Hepatocyte (in vitro differentiated cells): ENCODE measurements at regions not wholly inside any gene's neighbourhood (a gene's known extent, or its start where the extent isn't known, plus 50 kb on each side); places are given as distances from the start of the nearest gene placed in this dataset.

ENCODE experiments used
- DNase-seq: peaks from one replicate; pipeline ENCODE4 v3.0.0-alpha.2; 2016; ENCODE audit warnings: low spot score
- H2AFZ ChIP-seq: fragments of 200-600 bp; sonication (generic); 2 replicates; pipeline ENCODE4 v1.6.0; 2016; ENCODE audit warnings: antibody characterized with exemption, mild to moderate bottlenecking
- H3K27ac ChIP-seq: fragments of 200-600 bp; sonication (generic); 2 replicates; pipeline ENCODE4 v1.5.1; 2016; ENCODE audit warnings: mild to moderate bottlenecking
- H3K27me3 ChIP-seq: fragments of 200-600 bp; sonication (generic); 2 replicates; pipeline ENCODE4 v1.6.1; 2016
- H3K36me3 ChIP-seq: fragments of 200-600 bp; sonication (generic); replicated peaks from 2 replicates; pipeline ENCODE4 v1.5.1; 2016; ENCODE audit warnings: low read depth; ENCODE audit not compliant: insufficient read depth
- H3K4me1 ChIP-seq: fragments of 200-600 bp; sonication (generic); 2 replicates; pipeline ENCODE4 v1.5.1; 2016; ENCODE audit warnings: mild to moderate bottlenecking, moderate library complexity; ENCODE audit not compliant: insufficient read depth
- H3K4me2 ChIP-seq: fragments of 200-600 bp; sonication (generic); 2 replicates; pipeline ENCODE4 v1.6.0; 2016
- H3K4me3 ChIP-seq: fragments of 200-600 bp; sonication (generic); 2 replicates; pipeline ENCODE4 v1.5.1; 2016; ENCODE audit warnings: mild to moderate bottlenecking
- H3K79me2 ChIP-seq: fragments of 200-600 bp; sonication (generic); 2 replicates; pipeline ENCODE4 v1.6.0; 2017; ENCODE audit warnings: mild to moderate bottlenecking
- H3K9me2 ChIP-seq: fragments of 200-600 bp; sonication (generic); replicated peaks from 2 replicates; pipeline ENCODE4 v1.6.0; 2017; ENCODE audit warnings: mild to moderate bottlenecking; ENCODE audit not compliant: insufficient read depth
- H3K9me3 ChIP-seq: fragments of 200-600 bp; sonication (generic); 2 replicates; pipeline ENCODE4 v1.5.1; 2016; ENCODE audit warnings: low read depth, mild to moderate bottlenecking
- H4K20me1 ChIP-seq: fragments of 200-600 bp; sonication (generic); 2 replicates; pipeline ENCODE4 v1.6.0; 2016; ENCODE audit warnings: mild to moderate bottlenecking; ENCODE audit not compliant: insufficient read depth, poor library complexity, severe bottlenecking
- EZH2 ChIP-seq: fragments of 200-600 bp; sonication (generic); IDR thresholded peaks from 2 replicates; pipeline ENCODE4 v1.6.1; 2016; ENCODE audit warnings: antibody characterized with exemption, mild to moderate bottlenecking, borderline replicate concordance
- EZH2phosphoT487 ChIP-seq: fragments of 200-600 bp; sonication (generic); IDR thresholded peaks from one replicate; pipeline ENCODE4 v1.6.1; 2018; ENCODE audit warnings: antibody characterized with exemption, mild to moderate bottlenecking, low read depth, moderate library complexity; ENCODE audit not compliant: unreplicated experiment, severe bottlenecking
- WGBS: methylation state at CpG from one replicate; pipeline ENCODE4 v1.1.6; 2016; ENCODE audit warnings: low lambda C conversion rate; ENCODE audit errors: missing lambda C conversion rate; 5-methylcytosine and 5-hydroxymethylcytosine counted together
- TF ChIP-seq, protein P1 (sequence below): fragments of 200-600 bp; sonication (generic); IDR thresholded peaks from 2 replicates; pipeline ENCODE4 v1.5.1; 2016; ENCODE audit warnings: antibody characterized with exemption, mild to moderate bottlenecking; ENCODE audit not compliant: poor library complexity

DNA sequence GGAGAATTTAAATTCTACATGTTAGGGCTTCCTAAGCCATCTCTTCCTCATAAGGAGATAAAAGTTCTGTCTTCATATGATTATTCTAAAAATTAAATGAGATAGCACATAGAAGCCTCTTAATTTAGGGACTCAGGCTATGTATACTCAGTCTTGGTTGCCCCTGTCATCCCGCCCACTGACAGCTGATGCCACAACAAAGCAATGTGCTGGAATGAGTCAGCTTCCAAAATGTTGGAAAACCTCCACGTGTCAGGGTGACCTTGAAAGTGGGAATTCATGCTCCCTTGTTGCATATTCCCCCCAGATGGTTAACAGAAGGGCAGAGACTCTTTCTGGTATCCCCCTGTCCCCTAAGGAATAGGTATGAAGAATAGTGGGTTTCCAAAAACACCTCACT is 238.0 kb upstream of the DDHD1 start:
- WGBS, result 89% methylated on average over 2 of the region's 2 CpGs
- no peak for DNase-seq
- no peak for TF ChIP-seq EZH2
- TF ChIP-seq, protein P1, sequence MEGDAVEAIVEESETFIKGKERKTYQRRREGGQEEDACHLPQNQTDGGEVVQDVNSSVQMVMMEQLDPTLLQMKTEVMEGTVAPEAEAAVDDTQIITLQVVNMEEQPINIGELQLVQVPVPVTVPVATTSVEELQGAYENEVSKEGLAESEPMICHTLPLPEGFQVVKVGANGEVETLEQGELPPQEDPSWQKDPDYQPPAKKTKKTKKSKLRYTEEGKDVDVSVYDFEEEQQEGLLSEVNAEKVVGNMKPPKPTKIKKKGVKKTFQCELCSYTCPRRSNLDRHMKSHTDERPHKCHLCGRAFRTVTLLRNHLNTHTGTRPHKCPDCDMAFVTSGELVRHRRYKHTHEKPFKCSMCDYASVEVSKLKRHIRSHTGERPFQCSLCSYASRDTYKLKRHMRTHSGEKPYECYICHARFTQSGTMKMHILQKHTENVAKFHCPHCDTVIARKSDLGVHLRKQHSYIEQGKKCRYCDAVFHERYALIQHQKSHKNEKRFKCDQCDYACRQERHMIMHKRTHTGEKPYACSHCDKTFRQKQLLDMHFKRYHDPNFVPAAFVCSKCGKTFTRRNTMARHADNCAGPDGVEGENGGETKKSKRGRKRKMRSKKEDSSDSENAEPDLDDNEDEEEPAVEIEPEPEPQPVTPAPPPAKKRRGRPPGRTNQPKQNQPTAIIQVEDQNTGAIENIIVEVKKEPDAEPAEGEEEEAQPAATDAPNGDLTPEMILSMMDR, result no peak
- TF ChIP-seq EZH2phosphoT487, result no peak
- Histone ChIP-seq H3K36me3 (no peaks in the 10 kb centered on the region), H3K27ac (no peak overlapping the region), H3K9me3 (no peaks in the 10 kb centered on the region), H4K20me1 (no peaks in the 10 kb centered on the region), H3K79me2 (no peaks in the 10 kb centered on the region), H3K27me3 (no peaks in the 10 kb centered on the region), H3K4me1 (no peaks in the 10 kb centered on the region), H2AFZ (no peak overlapping the region), H3K9me2 (no peaks in the 10 kb centered on the region), H3K4me3 (no peak overlapping the region), H3K4me2 (no peak overlapping the region)

DNA sequence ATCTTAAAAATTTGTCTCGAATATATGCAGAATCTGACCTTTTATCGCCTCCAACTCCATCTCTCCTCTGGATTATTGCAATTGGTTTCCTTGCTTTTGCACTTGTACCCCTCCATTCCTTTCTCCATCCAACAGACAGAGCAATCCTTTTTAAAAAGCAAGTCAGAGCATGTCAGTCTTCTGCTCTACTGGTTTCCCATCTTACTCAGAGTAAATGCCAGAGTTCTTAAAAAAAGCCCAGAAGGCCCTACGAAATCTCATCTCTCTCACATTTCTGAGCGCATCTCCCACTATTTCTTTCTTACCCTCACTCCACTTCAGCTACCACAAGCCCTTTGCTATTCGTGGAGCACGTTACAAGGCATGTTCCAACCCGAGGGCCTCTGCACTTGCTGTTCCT is 236.9 kb upstream of the DDHD1 start:
- DNase-seq, result no peak
- no peak overlapping the region for H3K4me2 ChIP-seq
- no peak overlapping the region for H3K27ac ChIP-seq
- H4K20me1 ChIP-seq, result no peaks in the 10 kb centered on the region
- no peaks in the 10 kb centered on the region for H3K9me3 ChIP-seq
- TF ChIP-seq EZH2, result no peak
- no peak overlapping the region for H3K4me3 ChIP-seq
- H2AFZ ChIP-seq, result no peak overlapping the region
- 90% methylated on average over 7 of the region's 7 CpGs for WGBS
- no peaks in the 10 kb centered on the region for H3K9me2 ChIP-seq
- H3K27me3 ChIP-seq, result no peaks in the 10 kb centered on the region
- H3K4me1 ChIP-seq, result no peaks in the 10 kb centered on the region
- no peaks in the 10 kb centered on the region for H3K79me2 ChIP-seq
- no peaks in the 10 kb centered on the region for H3K36me3 ChIP-seq

DNA sequence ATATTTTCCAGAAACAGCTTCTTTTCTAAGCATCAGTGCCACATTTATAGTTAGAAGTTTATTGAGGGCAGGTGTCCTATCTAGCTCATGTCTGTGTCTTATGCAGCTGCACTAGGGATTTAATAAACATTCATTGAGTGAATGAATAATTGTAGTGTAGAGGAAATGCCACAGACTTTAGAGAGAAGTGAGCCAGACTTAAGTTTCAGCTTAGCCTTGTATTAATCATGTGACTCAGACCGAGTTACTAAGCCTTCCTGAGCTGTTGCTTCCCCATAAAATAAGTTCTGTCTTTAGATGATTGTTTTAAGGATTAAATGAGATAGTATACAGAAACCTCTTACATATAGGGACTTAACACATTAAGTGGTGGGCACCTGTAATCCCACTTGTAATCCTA is 236.1 kb upstream of the DDHD1 start:
- no peaks in the 10 kb centered on the region for H3K9me2 ChIP-seq
- H3K27ac ChIP-seq, result no peak overlapping the region
- no peak overlapping the region for H3K4me3 ChIP-seq
- H4K20me1 ChIP-seq, result no peaks in the 10 kb centered on the region
- TF ChIP-seq EZH2phosphoT487, result no peak
- no peak for TF ChIP-seq EZH2
- TF ChIP-seq, protein P1, result no peak
- no peak for DNase-seq
- H3K9me3 ChIP-seq, result no peaks in the 10 kb centered on the region
- no peaks in the 10 kb centered on the region for H3K27me3 ChIP-seq
- 52% methylated on average over 1 of the region's 1 CpG for WGBS
- H3K36me3 ChIP-seq, result no peaks in the 10 kb centered on the region
- no peak overlapping the region for H2AFZ ChIP-seq
- H3K4me1 ChIP-seq, result no peaks in the 10 kb centered on the region
- no peaks in the 10 kb centered on the region for H3K79me2 ChIP-seq
- H3K4me2 ChIP-seq, result no peak overlapping the region

DNA sequence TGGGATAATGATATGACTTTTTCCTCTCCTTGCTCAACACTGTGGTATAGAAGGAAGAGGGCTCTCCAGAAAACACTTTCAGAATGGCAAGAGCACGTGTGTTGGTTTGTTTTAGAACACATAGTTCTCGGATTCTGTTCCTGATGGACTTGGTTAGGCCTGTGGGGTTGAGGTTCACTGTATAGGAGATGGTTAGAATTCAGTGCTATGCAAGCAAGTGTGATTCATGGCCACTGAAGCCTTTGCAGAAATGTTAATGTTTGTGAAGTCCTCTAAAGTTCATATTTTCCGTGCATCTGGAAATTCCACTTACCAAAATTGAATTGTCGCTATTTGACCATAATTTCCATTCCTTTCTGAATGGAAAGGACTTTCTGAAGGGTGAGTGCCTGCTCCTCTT is 233.2 kb upstream of the DDHD1 start:
- Histone ChIP-seq H3K9me2 (no peaks in the 10 kb centered on the region), H3K27me3 (no peaks in the 10 kb centered on the region), H4K20me1 (no peaks in the 10 kb centered on the region), H3K36me3 (no peaks in the 10 kb centered on the region), H2AFZ (no peak overlapping the region), H3K4me1 (no peaks in the 10 kb centered on the region), H3K79me2 (no peaks in the 10 kb centered on the region), H3K27ac (no peak overlapping the region), H3K4me3 (no peak overlapping the region), H3K9me3 (no peaks in the 10 kb centered on the region), H3K4me2 (no peak overlapping the region)
- no peak for DNase-seq
- 96% methylated on average over 4 of the region's 4 CpGs for WGBS
- TF ChIP-seq, protein P1, result no peak
- TF ChIP-seq EZH2phosphoT487 (no peak), EZH2 (no peak)
